Mesothelial cell of epicardium (in vitro differentiated cells): ENCODE measurements at regions not wholly inside any gene's neighbourhood (a gene's known extent, or its start where the extent isn't known, plus 50 kb on each side); places are given as distances from the start of the nearest gene placed in this dataset.
A peak's percentile ranks its signal among the peaks of the same experiment; 100 is the strongest.

Source experiments
- DNase-seq, 2 experiments: peaks; one replicate each; pipeline ENCODE4 v3.0.0; 2021; ENCODE audit warnings: low spot score in 2 of 2; ENCODE audit not compliant: unreplicated experiment in 2 of 2
- H3K27ac Mint-ChIP-seq: 2 replicates; pipeline ENCODE4 v1.8.0; 2021; ENCODE audit warnings: mixed read lengths
- H3K27me3 Mint-ChIP-seq: 2 replicates; pipeline ENCODE4 v1.8.0; 2021; ENCODE audit warnings: low read depth, mixed read lengths
- H3K36me3 Mint-ChIP-seq: 2 replicates; pipeline ENCODE4 v1.8.0; 2021; ENCODE audit warnings: mixed read lengths
- H3K4me1 Mint-ChIP-seq: 2 replicates; pipeline ENCODE4 v1.8.0; 2021; ENCODE audit warnings: mixed read lengths
- H3K4me3 Mint-ChIP-seq: 2 replicates; pipeline ENCODE4 v1.8.0; 2021; ENCODE audit warnings: mild to moderate bottlenecking, moderate library complexity, mixed read lengths
- H3K9me3 Mint-ChIP-seq: 2 replicates; pipeline ENCODE4 v1.8.0; 2021; ENCODE audit warnings: mixed read lengths
- CTCF ChIP-seq: fragments of 200-600 bp; sonication (generic); IDR thresholded peaks from one replicate; pipeline ENCODE4 v1.5.0; 2021; ENCODE audit warnings: antibody characterized with exemption; ENCODE audit not compliant: unreplicated experiment

DNA sequence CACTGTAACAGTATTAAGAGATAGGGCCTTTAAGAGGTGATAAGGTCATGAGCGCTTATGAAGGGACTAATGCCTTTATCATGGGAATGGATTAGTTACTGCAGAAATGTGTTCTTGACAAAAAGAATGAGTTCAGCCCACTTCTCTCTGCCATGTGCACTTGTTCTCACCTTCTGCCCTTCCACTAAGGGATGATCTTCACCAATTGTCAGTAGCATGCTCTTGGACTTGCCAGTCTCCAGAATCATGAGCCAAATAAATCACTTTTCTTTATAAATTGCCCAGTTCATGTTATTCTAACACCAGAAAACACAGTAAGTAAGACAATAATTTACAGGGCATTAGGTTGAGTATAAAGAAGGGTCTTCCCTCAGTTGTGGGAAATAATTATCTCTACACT, 189.1 kb downstream of the CRPPA start:
- peaks cover 57% of the 10 kb centered on the region for H3K9me3 Mint-ChIP-seq
- no peaks in the 10 kb centered on the region for H3K27me3 Mint-ChIP-seq
- H3K27ac Mint-ChIP-seq = no peak overlapping the region
- no peak for DNase-seq
- TF ChIP-seq CTCF = no peak
- peaks cover 40% of the 10 kb centered on the region for H3K36me3 Mint-ChIP-seq
- H3K4me3 Mint-ChIP-seq = no peak overlapping the region
- peaks cover 13% of the 10 kb centered on the region for H3K4me1 Mint-ChIP-seq

GRCh38 chr7:16223963-16224707, 197.2 kb downstream of the CRPPA start:
- Mint-ChIP-seq H3K27me3 (no peaks in the 10 kb centered on the region), H3K27ac (no peak overlapping the region), H3K4me1 (no peaks in the 10 kb centered on the region), H3K36me3 (peaks cover 6% of the 10 kb centered on the region), H3K9me3 (peaks cover 24% of the 10 kb centered on the region), H3K4me3 (no peak overlapping the region)
- DNase-seq = no peak
- no peak for TF ChIP-seq CTCF

GRCh38 chr7:16212610-16213009, 208.7 kb downstream of the CRPPA start:
- H3K4me3 Mint-ChIP-seq = no peak overlapping the region
- H3K4me1 Mint-ChIP-seq = peaks cover 17% of the 10 kb centered on the region
- no peaks in the 10 kb centered on the region for H3K27me3 Mint-ChIP-seq
- DNase-seq = no peak
- H3K9me3 Mint-ChIP-seq = no peaks in the 10 kb centered on the region
- no peaks in the 10 kb centered on the region for H3K36me3 Mint-ChIP-seq
- peak overlapping the region; percentile 74 for H3K27ac Mint-ChIP-seq
- no peak for TF ChIP-seq CTCF

GRCh38 chr7:16212032-16212431, 209.3 kb downstream of the CRPPA start:
- Mint-ChIP-seq H3K4me1 (peaks cover 19% of the 10 kb centered on the region), H3K9me3 (no peaks in the 10 kb centered on the region), H3K4me3 (no peak overlapping the region), H3K27me3 (no peaks in the 10 kb centered on the region), H3K36me3 (no peaks in the 10 kb centered on the region), H3K27ac (peak overlapping the region; percentile 74)
- DNase-seq = no peak
- TF ChIP-seq CTCF = no peak

DNA sequence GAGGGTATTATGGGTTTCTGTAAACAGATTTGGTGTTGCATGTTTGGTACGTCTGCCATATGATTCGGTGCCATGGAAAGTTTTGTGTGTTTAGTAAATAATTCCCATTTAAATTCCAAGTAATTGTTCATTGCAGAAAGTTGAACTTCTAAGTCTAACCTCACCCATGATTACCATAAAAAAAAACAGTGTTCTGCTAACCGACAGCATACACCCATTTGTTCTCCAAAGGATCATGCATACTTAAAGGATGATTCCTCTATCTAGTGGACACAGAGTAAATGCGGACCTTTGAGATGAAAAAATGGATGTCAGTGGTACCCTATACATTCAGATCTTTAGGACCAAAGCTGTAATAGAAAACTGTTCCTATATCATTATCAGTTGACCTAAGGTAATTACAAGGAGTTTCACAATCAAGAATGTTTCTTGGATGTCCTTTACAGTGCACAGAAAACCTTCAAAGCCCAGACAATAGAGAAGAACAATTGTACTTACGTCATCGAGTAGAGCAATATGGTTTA, 209.9 kb downstream of the CRPPA start:
- H3K36me3 Mint-ChIP-seq = no peaks in the 10 kb centered on the region
- peaks cover 19% of the 10 kb centered on the region for H3K4me1 Mint-ChIP-seq
- no peaks in the 10 kb centered on the region for H3K27me3 Mint-ChIP-seq
- no peak overlapping the region for H3K27ac Mint-ChIP-seq
- no peak overlapping the region for H3K4me3 Mint-ChIP-seq
- H3K9me3 Mint-ChIP-seq = no peaks in the 10 kb centered on the region
- no peak for DNase-seq
- no peak for TF ChIP-seq CTCF
